CD4-positive, CD25-positive, alpha-beta regulatory T cell (primary cell): ENCODE measurements at regions not wholly inside any gene's neighbourhood (a gene's known extent, or its start where the extent isn't known, plus 50 kb on each side); places are given as distances from the start of the nearest gene placed in this dataset.
"Not testable (repeated sequence)": the region's sequence is repeated elsewhere in the genome, so short reads cannot be mapped to it uniquely, and the experiment has no call there.

Experiments
- ATAC-seq, 2 donors: fragments of 150-1000 bp; cut with Tn5 transposase; one replicate each; pipeline ENCODE4 v1.10.0; 2021; ENCODE audit warnings: low read depth in 2 of 2, moderate number of reproducible peaks in 2 of 2, moderate library complexity in 1 of 2
- DNase-seq, 3 donors: peaks; one replicate each; pipeline versions ENCODE4 v3.0.0 to v3.0.0-alpha.2; 2012 to 2022; ENCODE audit warnings: mixed read lengths in 1 of 3
- H3K27ac ChIP-seq: one replicate; pipeline ENCODE4 v1.7.0; 2013; ENCODE audit warnings: mild to moderate bottlenecking, low read length; ENCODE audit not compliant: insufficient read depth, poor library complexity, severe bottlenecking
- H3K27me3 ChIP-seq: one replicate; pipeline ENCODE4 v1.7.0; 2013; ENCODE audit warnings: low read length; ENCODE audit not compliant: control insufficient read depth, insufficient read depth
- H3K36me3 ChIP-seq: one replicate; pipeline ENCODE4 v1.7.0; 2013; ENCODE audit warnings: mild to moderate bottlenecking, low read length, moderate library complexity; ENCODE audit not compliant: control insufficient read depth, insufficient read depth
- H3K4me1 ChIP-seq: 2 replicates; pipeline ENCODE4 v1.7.0; 2013; ENCODE audit warnings: mild to moderate bottlenecking, low read length; ENCODE audit not compliant: insufficient read depth, control insufficient read depth, poor library complexity, severe bottlenecking
- H3K4me3 ChIP-seq: one replicate; pipeline ENCODE4 v1.7.0; 2013; ENCODE audit warnings: low read depth, mild to moderate bottlenecking, low read length, moderate library complexity
- H3K9me3 ChIP-seq, 2 experiments: 1 replicate in 1 of 2; 2 replicates in 1 of 2; pipeline ENCODE4 v1.7.0; 2013; ENCODE audit warnings: low read length in 2 of 2, mild to moderate bottlenecking in 1 of 2, moderate library complexity in 1 of 2; ENCODE audit not compliant: control insufficient read depth in 2 of 2
- H3K27ac Mint-ChIP-seq, 3 donors: one replicate each; pipeline ENCODE4 v1.8.0; 2020 to 2022; ENCODE audit warnings: mild to moderate bottlenecking in 3 of 3, mixed read lengths in 3 of 3, moderate library complexity in 2 of 3
- H3K27me3 Mint-ChIP-seq: one replicate; pipeline ENCODE4 v1.8.0; 2022; ENCODE audit warnings: mild to moderate bottlenecking, mixed read lengths
- H3K36me3 Mint-ChIP-seq: one replicate; pipeline ENCODE4 v1.8.0; 2020; ENCODE audit warnings: mixed read lengths
- H3K4me1 Mint-ChIP-seq, 4 donors: one replicate each; pipeline ENCODE4 v1.8.0; 2020 to 2022; ENCODE audit warnings: mixed read lengths in 4 of 4, mild to moderate bottlenecking in 1 of 4
- H3K4me3 Mint-ChIP-seq, 4 donors: one replicate each; pipeline ENCODE4 v1.8.0; 2020 to 2022; ENCODE audit warnings: mild to moderate bottlenecking in 4 of 4, mixed read lengths in 4 of 4, moderate library complexity in 3 of 4
- H3K9me3 Mint-ChIP-seq, 7 donors: one replicate each; pipeline ENCODE4 v1.8.0; 2020 to 2022; ENCODE audit warnings: mixed read lengths in 7 of 7, mild to moderate bottlenecking in 3 of 7, moderate library complexity in 2 of 7

DNA sequence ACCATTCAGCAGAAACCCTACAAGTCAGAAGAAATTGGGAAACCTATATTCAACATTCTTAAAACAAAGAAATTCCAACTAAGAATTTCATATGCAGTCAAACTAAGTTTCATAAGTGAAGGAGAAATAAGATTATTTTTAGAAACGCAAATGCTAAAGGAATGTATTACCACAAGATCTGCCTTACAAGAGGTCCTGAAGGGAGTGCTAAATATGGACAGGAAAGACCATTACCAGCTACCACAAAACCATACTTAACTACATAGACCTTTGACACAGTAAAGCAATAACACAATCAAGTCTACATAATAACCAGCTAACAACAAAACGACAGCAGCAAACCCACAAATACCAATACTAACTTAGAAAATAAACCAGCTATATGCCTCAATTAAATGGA, 169.3 kb upstream of the FGF16 start:
- Histone ChIP-seq H3K4me3 (no peak overlapping the region), H3K9me3 (no peaks in the 10 kb centered on the region), H3K36me3 (no peaks in the 10 kb centered on the region), H3K4me1 (no peaks in the 10 kb centered on the region), H3K27ac (no peak overlapping the region), H3K27me3 (no peaks in the 10 kb centered on the region)
- H3K27me3 Mint-ChIP-seq = no peaks in the 10 kb centered on the region
- DNase-seq (no peak), ATAC-seq (no peak)
- H3K4me1 Mint-ChIP-seq = no peaks in the 10 kb centered on the region
- no peak overlapping the region for H3K4me3 Mint-ChIP-seq
- peaks cover 0 to 8% (median 0%) of the 10 kb centered on the region in 7 donors for H3K9me3 Mint-ChIP-seq
- H3K27ac Mint-ChIP-seq = no peak overlapping the region
- H3K36me3 Mint-ChIP-seq = no peaks in the 10 kb centered on the region

DNA sequence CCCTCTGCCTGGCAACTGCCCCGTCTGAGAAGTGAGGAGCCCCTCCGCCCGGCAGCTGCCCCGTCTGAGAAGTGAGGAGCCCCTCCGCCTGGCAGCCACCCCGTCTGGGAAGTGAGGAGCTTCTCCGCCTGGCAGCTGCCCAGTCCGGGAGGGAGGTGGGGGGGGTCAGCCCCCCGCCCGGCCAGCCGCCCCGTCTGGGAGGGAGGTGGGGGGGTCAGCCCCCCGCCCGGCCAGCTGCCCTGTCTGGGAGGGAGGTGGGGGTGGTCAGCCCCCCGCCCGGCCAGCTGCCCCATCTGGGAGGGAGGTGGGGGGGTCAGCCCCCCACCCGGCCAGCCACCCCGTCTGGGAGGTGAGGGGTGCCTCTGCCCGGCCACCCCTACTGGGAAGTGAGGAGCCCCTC, 167.8 kb upstream of the FGF16 start:
- not testable (repeated sequence) for ATAC-seq, H3K36me3 Mint-ChIP-seq, DNase-seq, H3K36me3 ChIP-seq, H3K9me3 ChIP-seq, H3K9me3 Mint-ChIP-seq, H3K4me3 ChIP-seq, H3K4me1 Mint-ChIP-seq, H3K4me1 ChIP-seq, H3K27ac Mint-ChIP-seq, H3K27me3 Mint-ChIP-seq, H3K27ac ChIP-seq, H3K27me3 ChIP-seq, H3K4me3 Mint-ChIP-seq

DNA sequence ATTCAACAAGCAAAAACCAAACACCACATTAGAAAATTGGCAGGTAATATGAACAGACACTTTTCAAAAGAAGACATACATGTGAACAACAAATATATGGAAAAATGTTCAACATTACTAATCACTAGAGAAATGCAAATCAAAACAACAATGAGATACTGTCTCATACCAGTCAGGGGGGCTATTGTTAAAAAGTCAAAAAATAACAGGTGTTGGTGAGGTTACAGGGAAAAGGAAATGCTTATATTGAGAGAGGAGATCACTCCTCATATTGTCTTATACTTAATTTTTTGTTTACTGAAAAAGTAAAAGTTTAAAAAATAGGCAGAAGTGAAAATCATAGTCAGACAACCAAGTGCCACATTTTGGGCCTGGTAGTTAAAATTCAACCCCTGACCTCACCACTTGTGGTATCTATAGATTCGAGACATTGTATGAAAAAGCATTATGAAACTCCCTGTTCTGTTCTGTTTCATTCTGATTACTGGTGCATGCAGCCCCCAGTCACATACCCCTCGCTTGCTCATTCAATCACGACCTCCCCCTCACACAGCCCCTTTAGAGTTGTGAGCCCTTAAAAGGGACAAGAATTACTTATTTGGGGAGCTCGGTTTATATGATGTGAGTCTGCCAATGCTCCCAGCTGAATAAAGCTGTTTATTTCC, 153.7 kb upstream of the FGF16 start:
- no peaks in the 10 kb centered on the region for H3K36me3 Mint-ChIP-seq
- no peaks in the 10 kb centered on the region for H3K9me3 ChIP-seq
- no peaks in the 10 kb centered on the region for H3K27me3 ChIP-seq
- no peak overlapping the region for H3K4me3 Mint-ChIP-seq
- H3K27me3 Mint-ChIP-seq = no peaks in the 10 kb centered on the region
- H3K27ac ChIP-seq = no peak overlapping the region
- no peaks in the 10 kb centered on the region for H3K4me1 ChIP-seq
- DNase-seq (no peak), ATAC-seq (no peak)
- no peaks in the 10 kb centered on the region for H3K36me3 ChIP-seq
- H3K4me1 Mint-ChIP-seq = no peaks in the 10 kb centered on the region
- H3K4me3 ChIP-seq = no peak overlapping the region
- H3K27ac Mint-ChIP-seq = no peak overlapping the region
- peaks cover 0 to 6% (median 1%) of the 10 kb centered on the region in 7 donors for H3K9me3 Mint-ChIP-seq

DNA sequence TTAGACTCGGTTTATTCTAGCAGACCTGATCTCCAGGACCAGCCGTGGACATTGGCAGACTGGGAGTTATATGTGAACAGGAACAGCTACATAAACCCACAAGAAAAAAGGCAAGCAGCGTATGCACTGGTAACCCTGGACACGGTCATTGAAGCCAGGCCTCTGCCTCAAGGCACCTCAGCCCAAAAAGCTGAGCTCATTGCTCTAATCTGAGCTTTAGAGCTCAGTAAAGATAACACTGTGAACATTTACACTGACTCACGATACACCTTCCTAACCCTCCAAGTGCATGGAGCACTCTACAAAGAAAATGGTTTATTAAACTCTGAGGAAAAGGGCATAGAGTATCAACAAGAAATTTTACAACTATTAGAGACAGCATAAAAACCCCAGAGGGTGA, 148.9 kb upstream of the FGF16 start:
- Histone ChIP-seq H3K27ac (no peak overlapping the region), H3K4me3 (no peak overlapping the region), H3K27me3 (no peaks in the 10 kb centered on the region), H3K9me3 (no peaks in the 10 kb centered on the region), H3K4me1 (no peaks in the 10 kb centered on the region), H3K36me3 (no peaks in the 10 kb centered on the region)
- DNase-seq (no peak), ATAC-seq (no peak)
- Mint-ChIP-seq H3K9me3 (peaks cover 0 to 6% (median 0%) of the 10 kb centered on the region in 7 donors), H3K36me3 (no peaks in the 10 kb centered on the region), H3K27ac (no peak overlapping the region), H3K4me1 (no peaks in the 10 kb centered on the region), H3K27me3 (no peaks in the 10 kb centered on the region), H3K4me3 (no peak overlapping the region)

DNA sequence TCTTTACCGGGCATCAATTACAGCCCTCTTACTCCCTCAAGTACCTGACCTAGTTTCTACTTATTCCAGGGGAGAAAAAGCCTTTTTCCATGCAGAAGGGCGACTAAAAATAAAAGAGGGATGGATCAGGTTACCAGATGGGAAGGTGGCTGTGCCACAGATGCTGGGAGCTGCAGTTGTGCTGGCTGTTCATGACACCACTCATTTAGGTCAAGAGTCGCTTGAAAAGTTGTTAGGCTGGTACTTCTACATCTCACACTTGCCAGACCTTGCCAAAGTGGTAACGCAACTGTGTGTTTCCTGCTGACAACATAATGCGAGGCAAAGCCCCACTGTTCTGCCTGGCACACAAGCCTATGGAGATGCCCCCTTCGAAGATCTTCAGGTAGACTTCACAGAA, 148.4 kb upstream of the FGF16 start:
- H3K4me3 ChIP-seq = no peak overlapping the region
- H3K27me3 ChIP-seq = no peaks in the 10 kb centered on the region
- no peak overlapping the region for H3K27ac ChIP-seq
- H3K4me3 Mint-ChIP-seq = no peak overlapping the region
- no peak overlapping the region for H3K27ac Mint-ChIP-seq
- ATAC-seq (no peak), DNase-seq (no peak)
- H3K9me3 Mint-ChIP-seq = peaks cover 0 to 8% (median 0%) of the 10 kb centered on the region in 7 donors
- no peaks in the 10 kb centered on the region for H3K4me1 ChIP-seq
- H3K36me3 Mint-ChIP-seq = no peaks in the 10 kb centered on the region
- no peaks in the 10 kb centered on the region for H3K9me3 ChIP-seq
- H3K27me3 Mint-ChIP-seq = no peaks in the 10 kb centered on the region
- H3K36me3 ChIP-seq = no peaks in the 10 kb centered on the region
- no peaks in the 10 kb centered on the region for H3K4me1 Mint-ChIP-seq

DNA sequence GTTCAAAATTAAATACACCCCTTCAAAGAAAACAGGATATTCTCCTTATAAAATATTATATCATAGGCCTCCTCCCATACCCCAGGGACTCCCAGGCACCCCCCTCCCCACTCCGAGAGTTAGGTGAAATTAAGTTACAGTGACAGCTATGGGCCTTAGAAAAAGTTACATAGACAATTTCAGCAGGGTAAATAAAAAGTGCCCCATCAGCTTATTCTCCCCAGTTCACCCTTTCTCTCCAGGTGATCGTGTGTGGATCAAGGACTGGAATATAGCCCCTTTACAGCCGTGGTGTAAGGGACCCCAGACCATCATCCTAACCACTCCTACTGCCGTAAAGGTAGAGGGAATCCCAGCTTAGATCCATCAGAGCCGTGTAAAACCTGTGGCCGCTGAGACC, 147.6 kb upstream of the FGF16 start:
- H3K9me3 Mint-ChIP-seq = peaks cover 0 to 8% (median 0%) of the 10 kb centered on the region in 7 donors
- H3K27me3 Mint-ChIP-seq = no peaks in the 10 kb centered on the region
- H3K36me3 Mint-ChIP-seq = no peaks in the 10 kb centered on the region
- no peak overlapping the region for H3K27ac Mint-ChIP-seq
- no peaks in the 10 kb centered on the region for H3K4me1 Mint-ChIP-seq
- DNase-seq (no peak), ATAC-seq (no peak)
- Histone ChIP-seq H3K27ac (no peak overlapping the region), H3K27me3 (no peaks in the 10 kb centered on the region), H3K4me3 (no peak overlapping the region), H3K4me1 (no peaks in the 10 kb centered on the region), H3K9me3 (no peaks in the 10 kb centered on the region), H3K36me3 (no peaks in the 10 kb centered on the region)
- no peak overlapping the region for H3K4me3 Mint-ChIP-seq

DNA sequence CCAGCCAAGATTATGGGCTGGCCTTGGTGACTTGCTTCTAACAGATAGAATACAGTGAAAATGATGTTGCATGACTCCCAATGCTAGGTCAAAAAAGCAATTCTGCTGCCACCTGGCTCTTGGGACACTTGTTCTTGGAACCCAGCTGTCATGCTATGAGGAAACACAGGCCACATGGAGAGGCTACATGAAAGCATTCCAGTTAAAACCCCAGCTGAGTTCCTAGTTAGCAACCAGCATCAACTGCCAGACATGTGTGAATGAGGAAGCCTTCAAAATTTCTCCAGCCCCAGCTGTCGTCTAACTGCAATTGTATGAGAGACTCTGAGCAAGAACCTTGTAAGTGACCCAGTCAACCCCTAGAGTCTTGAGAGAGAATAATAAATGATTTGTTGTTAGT, 105.2 kb upstream of the FGF16 start:
- Histone ChIP-seq H3K27ac (no peak overlapping the region), H3K4me1 (no peaks in the 10 kb centered on the region), H3K27me3 (no peaks in the 10 kb centered on the region), H3K9me3 (no peaks in the 10 kb centered on the region), H3K36me3 (no peaks in the 10 kb centered on the region), H3K4me3 (no peak overlapping the region)
- Mint-ChIP-seq H3K27me3 (peaks cover 4% of the 10 kb centered on the region), H3K36me3 (no peaks in the 10 kb centered on the region), H3K9me3 (peaks cover 0 to 4% (median 0%) of the 10 kb centered on the region in 7 donors), H3K4me1 (no peaks in the 10 kb centered on the region), H3K27ac (no peak overlapping the region), H3K4me3 (no peak overlapping the region)
- DNase-seq = no peak
- ATAC-seq = no peak

DNA sequence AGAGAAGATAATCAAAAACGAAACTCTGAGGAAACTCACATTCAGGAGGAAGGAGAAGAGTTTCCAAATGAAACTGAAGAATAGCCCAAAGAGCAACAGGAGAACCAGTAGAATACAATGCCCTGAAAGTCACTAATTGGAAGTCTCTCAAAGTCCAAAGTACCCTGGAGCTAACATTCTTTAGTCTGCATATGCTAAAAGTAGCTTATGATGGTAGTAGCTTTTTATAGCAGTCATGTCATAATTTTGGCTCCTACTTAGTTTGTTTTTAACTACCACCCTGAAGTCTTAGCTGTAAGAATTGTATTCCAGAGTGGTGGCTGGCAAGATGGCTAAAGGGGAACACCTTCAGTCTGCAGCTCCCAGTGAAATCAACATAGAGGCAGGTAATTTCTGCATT, 100.3 kb upstream of the FGF16 start:
- ATAC-seq (no peak), DNase-seq (no peak)
- peaks cover 4% of the 10 kb centered on the region for H3K27me3 Mint-ChIP-seq
- H3K9me3 Mint-ChIP-seq = peaks cover 0 to 3% (median 1%) of the 10 kb centered on the region in 7 donors
- Histone ChIP-seq H3K9me3 (no peaks in the 10 kb centered on the region), H3K27me3 (no peaks in the 10 kb centered on the region), H3K27ac (no peak overlapping the region), H3K4me1 (no peaks in the 10 kb centered on the region), H3K4me3 (no peak overlapping the region), H3K36me3 (no peaks in the 10 kb centered on the region)
- no peak overlapping the region for H3K4me3 Mint-ChIP-seq
- H3K4me1 Mint-ChIP-seq = no peaks in the 10 kb centered on the region
- H3K36me3 Mint-ChIP-seq = no peaks in the 10 kb centered on the region
- H3K27ac Mint-ChIP-seq = no peak overlapping the region
